Urothelium cell line (cell line): ENCODE measurements at regions not wholly inside any gene's neighbourhood (a gene's known extent, or its start where the extent isn't known, plus 50 kb on each side); places are given as distances from the start of the nearest gene placed in this dataset.
A peak's percentile ranks its signal among the peaks of the same experiment; 100 is the strongest.

ENCODE experiments used
- DNase-seq: peaks from one replicate; pipeline ENCODE4 v3.0.0; 2011; ENCODE audit warnings: low spot score, mixed read lengths
- FAIRE-seq: peaks from 2 replicates; lab custom pipeline; 2011; peaks lifted over from hg19 to GRCh38; lab: Jason Lieb, UNC

- DNase-seq, result no peak
- peak; percentile 70 for FAIRE-seq
These were observed 746.5 kb upstream of the ADAMTS5 start for GRCh38 chr21:27713154-27714109.

GRCh38 chr21:27704567-27705166 is 737.8 kb upstream of the ADAMTS5 start:
- FAIRE-seq (no peak), DNase-seq (no peak)

GRCh38 chr21:27703791-27704190 is 736.9 kb upstream of the ADAMTS5 start:
- no peak for FAIRE-seq
- DNase-seq, result no peak

GRCh38 chr21:27700974-27701614 is 734.2 kb upstream of the ADAMTS5 start:
- FAIRE-seq (peak; percentile 87), DNase-seq (peak; percentile 85)

- FAIRE-seq (no peak), DNase-seq (no peak)
These were observed 728.4 kb upstream of the ADAMTS5 start for GRCh38 chr21:27695246-27695645.

GRCh38 chr21:27694667-27695066 is 727.8 kb upstream of the ADAMTS5 start:
- DNase-seq (peak; percentile 45), FAIRE-seq (no peak)

- FAIRE-seq, result no peak
- DNase-seq, result peak; percentile 72
These were observed 726.5 kb upstream of the ADAMTS5 start for GRCh38 chr21:27693376-27693775.

GRCh38 chr21:27691516-27691915 is 724.6 kb upstream of the ADAMTS5 start:
- DNase-seq (no peak), FAIRE-seq (no peak)

- FAIRE-seq, result no peak
- no peak for DNase-seq
These were observed 724.1 kb upstream of the ADAMTS5 start for GRCh38 chr21:27691006-27691405.

GRCh38 chr21:27690426-27690825 is 723.5 kb upstream of the ADAMTS5 start:
- peak; percentile 74 for FAIRE-seq
- no peak for DNase-seq

- no peak for DNase-seq
- FAIRE-seq, result no peak
These were observed 721.9 kb upstream of the ADAMTS5 start for GRCh38 chr21:27688773-27689172.

GRCh38 chr21:27683292-27683691 is 716.4 kb upstream of the ADAMTS5 start:
- DNase-seq (no peak), FAIRE-seq (no peak)

GRCh38 chr21:27681841-27682240 is 715.0 kb upstream of the ADAMTS5 start:
- DNase-seq (peak; percentile 23), FAIRE-seq (no peak)

GRCh38 chr21:27681038-27681437 is 714.1 kb upstream of the ADAMTS5 start:
- DNase-seq (no peak), FAIRE-seq (no peak)

GRCh38 chr21:27680181-27680580 is 713.3 kb upstream of the ADAMTS5 start:
- no peak for DNase-seq
- FAIRE-seq, result no peak

- FAIRE-seq, result peak; percentile 30
- DNase-seq, result no peak
These were observed 711.6 kb upstream of the ADAMTS5 start for GRCh38 chr21:27678511-27678910.

- FAIRE-seq (no peak), DNase-seq (no peak)
These were observed 710.7 kb upstream of the ADAMTS5 start for GRCh38 chr21:27677546-27677945.

GRCh38 chr21:27675306-27675705 is 708.4 kb upstream of the ADAMTS5 start:
- DNase-seq (no peak), FAIRE-seq (no peak)

GRCh38 chr21:27674041-27674615 is 707.2 kb upstream of the ADAMTS5 start:
- peak; percentile 24 for DNase-seq
- peak; percentile 70 for FAIRE-seq

GRCh38 chr21:27673581-27673980 is 706.7 kb upstream of the ADAMTS5 start:
- no peak for FAIRE-seq
- DNase-seq, result no peak

GRCh38 chr21:27671207-27671606 is 704.3 kb upstream of the ADAMTS5 start:
- DNase-seq (no peak), FAIRE-seq (no peak)
